ENCODE measurements at regions not wholly inside any gene's neighbourhood (a gene's known extent, or its start where the extent isn't known, plus 50 kb on each side); places are given as distances from the start of the nearest gene placed in this dataset.

DNA sequence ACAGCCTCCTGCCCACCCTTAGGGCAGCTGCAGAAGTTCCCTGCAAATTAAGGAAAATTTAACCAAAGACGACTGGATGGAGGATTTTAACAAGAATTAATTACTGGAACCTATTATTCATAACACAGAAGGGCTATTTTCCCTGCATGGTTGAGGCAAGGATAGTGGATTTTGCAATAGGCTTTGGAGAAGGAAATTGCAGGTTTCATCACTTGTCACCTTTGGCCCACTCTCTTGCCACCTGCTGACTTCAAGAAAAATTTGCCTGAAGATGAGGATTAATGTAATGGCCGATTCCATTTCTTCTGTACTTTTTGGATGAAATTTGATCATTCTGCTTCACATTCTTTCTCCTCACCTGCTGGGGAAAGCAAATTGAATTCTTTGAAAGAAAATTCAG is 261.7 kb downstream of the FGF9 start:
- H3K27me3 ChIP-seq (replicated peaks in 1 of 4; ENCODE audit: control extremely low read depth in 1 of 4, control insufficient read depth in 3 of 4, insufficient read depth in 4 of 4, low read length in 3 of 4): no peaks in the 10 kb centered on the region
- no peaks in the 10 kb centered on the region for H3K4me1 ChIP-seq (ENCODE audit: control insufficient read depth in 2 of 2, insufficient read depth in 2 of 2, low read length in 2 of 2)
- H2AFZ ChIP-seq (ENCODE audit: insufficient read depth, low read depth, low read length, poor library complexity, severe bottlenecking): no peak overlapping the region
- no peaks in the 10 kb centered on the region for H4K20me1 ChIP-seq (ENCODE audit: control insufficient read depth, insufficient read depth, low read length, poor library complexity, severe bottlenecking)
- ATAC-seq (ENCODE audit: low read depth) (no peak), DNase-seq (no peak)
- Mint-ChIP-seq H3K27me3 (no peaks in the 10 kb centered on the region), H3K4me3 (no peak overlapping the region), H3K9me3 (ENCODE audit: insufficient read depth) (no peaks in the 10 kb centered on the region), H3K4me1 (no peaks in the 10 kb centered on the region), H3K27ac (no peak overlapping the region)
- H3K4me2 ChIP-seq (replicated peaks; ENCODE audit: low read depth, low read length, poor library complexity, severe bottlenecking): no peak overlapping the region
- H3K9me3 ChIP-seq (ENCODE audit: control extremely low read depth in 1 of 3, control insufficient read depth in 2 of 3, insufficient read depth in 1 of 3, low read length in 2 of 3): peaks cover 0 to 5% (median 0%) of the 10 kb centered on the region in 3 donors
- H3K79me2 ChIP-seq (ENCODE audit: control insufficient read depth, insufficient read depth, low read length): no peaks in the 10 kb centered on the region
- 80% methylated on average over 1 of the region's 2 CpGs for WGBS (ENCODE audit: insufficient coverage)
- ChIA-PET CTCF (no interaction called here), POLR2A (no interaction called here)
- intact Hi-C loops (cut with micrococcal nuclease): no loop called here
- H3K36me3 ChIP-seq (replicated peaks in 1 of 2; ENCODE audit: control extremely low read depth in 1 of 2, control insufficient read depth in 1 of 2, extremely low read depth in 1 of 2, insufficient read depth in 2 of 2, low read length in 1 of 2): no peaks in the 10 kb centered on the region
- TF ChIP-seq, protein P1, sequence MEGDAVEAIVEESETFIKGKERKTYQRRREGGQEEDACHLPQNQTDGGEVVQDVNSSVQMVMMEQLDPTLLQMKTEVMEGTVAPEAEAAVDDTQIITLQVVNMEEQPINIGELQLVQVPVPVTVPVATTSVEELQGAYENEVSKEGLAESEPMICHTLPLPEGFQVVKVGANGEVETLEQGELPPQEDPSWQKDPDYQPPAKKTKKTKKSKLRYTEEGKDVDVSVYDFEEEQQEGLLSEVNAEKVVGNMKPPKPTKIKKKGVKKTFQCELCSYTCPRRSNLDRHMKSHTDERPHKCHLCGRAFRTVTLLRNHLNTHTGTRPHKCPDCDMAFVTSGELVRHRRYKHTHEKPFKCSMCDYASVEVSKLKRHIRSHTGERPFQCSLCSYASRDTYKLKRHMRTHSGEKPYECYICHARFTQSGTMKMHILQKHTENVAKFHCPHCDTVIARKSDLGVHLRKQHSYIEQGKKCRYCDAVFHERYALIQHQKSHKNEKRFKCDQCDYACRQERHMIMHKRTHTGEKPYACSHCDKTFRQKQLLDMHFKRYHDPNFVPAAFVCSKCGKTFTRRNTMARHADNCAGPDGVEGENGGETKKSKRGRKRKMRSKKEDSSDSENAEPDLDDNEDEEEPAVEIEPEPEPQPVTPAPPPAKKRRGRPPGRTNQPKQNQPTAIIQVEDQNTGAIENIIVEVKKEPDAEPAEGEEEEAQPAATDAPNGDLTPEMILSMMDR (IDR thresholded peaks at IDR 0.05): no peak
- no peak for TF ChIP-seq EZH2 (IDR thresholded peaks at IDR 0.05; ENCODE audit: borderline replicate concordance, insufficient read depth, low read depth, low read length, poor library complexity, severe bottlenecking)
- H3K4me3 ChIP-seq (ENCODE audit: control extremely low read depth in 1 of 5, extremely low read depth in 1 of 5, insufficient read depth in 1 of 5, low read depth in 2 of 5, low read length in 4 of 5): no peak overlapping the region
- H3K27ac ChIP-seq (ENCODE audit: low read length in 2 of 2): no peak overlapping the region
- H3K9ac ChIP-seq (ENCODE audit: low read length): no peak overlapping the region

DNA sequence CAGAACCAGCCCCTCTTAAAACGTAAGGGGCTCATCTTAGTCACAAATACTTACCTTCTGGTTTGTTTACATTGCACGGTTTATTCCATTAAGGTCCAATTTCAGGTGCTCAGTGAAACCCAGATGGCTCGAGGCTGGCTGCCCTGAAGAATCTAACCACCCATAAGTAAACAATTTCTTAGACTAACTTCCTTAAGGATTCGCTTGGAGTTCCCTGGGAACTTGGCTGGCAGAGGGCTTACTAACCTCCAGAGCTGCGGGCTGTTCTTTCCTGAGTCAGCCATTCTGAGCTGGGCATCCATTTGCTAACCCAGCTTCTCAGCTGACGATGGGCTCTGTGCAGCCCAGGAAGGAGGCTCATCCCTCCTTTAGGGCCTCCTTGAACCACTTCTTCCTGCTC is 262.1 kb downstream of the FGF9 start:
- CTCF ChIA-PET: interaction anchor here (1.0 kb wide), 1 partner anchor 17 kb away, joined by 3 read pairs; no protein-coding TSS in a partner anchor

More for the DNA sequence above, 262.1 kb downstream of the FGF9 start:
- Histone ChIP-seq H3K9ac (ENCODE audit: low read length) (no peak overlapping the region), H4K20me1 (ENCODE audit: control insufficient read depth, insufficient read depth, low read length, poor library complexity, severe bottlenecking) (no peaks in the 10 kb centered on the region), H3K27me3 (replicated peaks in 1 of 4; ENCODE audit: control extremely low read depth in 1 of 4, control insufficient read depth in 3 of 4, insufficient read depth in 4 of 4, low read length in 3 of 4) (no peaks in the 10 kb centered on the region), H3K36me3 (replicated peaks in 1 of 2; ENCODE audit: control extremely low read depth in 1 of 2, control insufficient read depth in 1 of 2, extremely low read depth in 1 of 2, insufficient read depth in 2 of 2, low read length in 1 of 2) (no peaks in the 10 kb centered on the region), H3K4me3 (ENCODE audit: control extremely low read depth in 1 of 5, extremely low read depth in 1 of 5, insufficient read depth in 1 of 5, low read depth in 2 of 5, low read length in 4 of 5) (no peak overlapping the region), H3K4me2 (replicated peaks; ENCODE audit: low read depth, low read length, poor library complexity, severe bottlenecking) (no peak overlapping the region), H2AFZ (ENCODE audit: insufficient read depth, low read depth, low read length, poor library complexity, severe bottlenecking) (no peak overlapping the region), H3K9me3 (ENCODE audit: control extremely low read depth in 1 of 3, control insufficient read depth in 2 of 3, insufficient read depth in 1 of 3, low read length in 2 of 3) (peaks cover 0 to 5% (median 0%) of the 10 kb centered on the region in 3 donors), H3K27ac (ENCODE audit: low read length in 2 of 2) (no peak overlapping the region), H3K79me2 (ENCODE audit: control insufficient read depth, insufficient read depth, low read length) (no peaks in the 10 kb centered on the region), H3K4me1 (ENCODE audit: control insufficient read depth in 2 of 2, insufficient read depth in 2 of 2, low read length in 2 of 2) (no peaks in the 10 kb centered on the region)
- WGBS (ENCODE audit: insufficient coverage): 80% methylated on average over 6 of the region's 6 CpGs
- POLR2A ChIA-PET: no interaction called here
- Mint-ChIP-seq H3K4me1 (no peaks in the 10 kb centered on the region), H3K27ac (no peak overlapping the region), H3K4me3 (no peak overlapping the region), H3K27me3 (no peaks in the 10 kb centered on the region), H3K9me3 (ENCODE audit: insufficient read depth) (no peaks in the 10 kb centered on the region)
- intact Hi-C loops (cut with micrococcal nuclease): no loop called here
- TF ChIP-seq, protein P1 (IDR thresholded peaks at IDR 0.05): no peak
- TF ChIP-seq EZH2 (IDR thresholded peaks at IDR 0.05; ENCODE audit: borderline replicate concordance, insufficient read depth, low read depth, low read length, poor library complexity, severe bottlenecking): no peak
- ATAC-seq (ENCODE audit: low read depth): no peak
- DNase-seq: no peak

Data from B cell (primary cell).